ENCODE measurements at regions not wholly inside any gene's neighbourhood (a gene's known extent, or its start where the extent isn't known, plus 50 kb on each side); places are given as distances from the start of the nearest gene placed in this dataset.

GRCh38 chrX:114210879-114211278, 373.0 kb upstream of the HTR2C start:
- TF ChIP-seq ISL1 (CRISPR knock-in tag; IDR thresholded peaks at IDR 0.05) (no peak), ESRRG (CRISPR knock-in tag; IDR thresholded peaks at IDR 0.05) (no peak), ZFP3 (CRISPR knock-in tag; IDR thresholded peaks at IDR 0.05) (no peak), ZNF565 (CRISPR knock-in tag; conservative IDR thresholded peaks at IDR 0.05; ENCODE audit: low read depth) (no peak), PATZ1 (CRISPR knock-in tag; IDR thresholded peaks at IDR 0.05; ENCODE audit: borderline replicate concordance) (no peak), ARNTL (CRISPR knock-in tag; IDR thresholded peaks at IDR 0.05; ENCODE audit: borderline replicate concordance, low read depth) (no peak), PPARA (CRISPR knock-in tag; IDR thresholded peaks at IDR 0.05; ENCODE audit: borderline replicate concordance) (no peak), BACH2 (CRISPR knock-in tag; IDR thresholded peaks at IDR 0.05; ENCODE audit: borderline replicate concordance) (no peak), RARB (CRISPR knock-in tag; IDR thresholded peaks at IDR 0.05) (no peak)

All from SK-N-SH treated with all-trans-retinoic acid at 6 μM for 48 hours (cell line).